ENCODE measurements at regions not wholly inside any gene's neighbourhood (a gene's known extent, or its start where the extent isn't known, plus 50 kb on each side); places are given as distances from the start of the nearest gene placed in this dataset.
"Not testable (repeated sequence)": the region's sequence is repeated elsewhere in the genome, so short reads cannot be mapped to it uniquely, and the experiment has no call there.

DNA sequence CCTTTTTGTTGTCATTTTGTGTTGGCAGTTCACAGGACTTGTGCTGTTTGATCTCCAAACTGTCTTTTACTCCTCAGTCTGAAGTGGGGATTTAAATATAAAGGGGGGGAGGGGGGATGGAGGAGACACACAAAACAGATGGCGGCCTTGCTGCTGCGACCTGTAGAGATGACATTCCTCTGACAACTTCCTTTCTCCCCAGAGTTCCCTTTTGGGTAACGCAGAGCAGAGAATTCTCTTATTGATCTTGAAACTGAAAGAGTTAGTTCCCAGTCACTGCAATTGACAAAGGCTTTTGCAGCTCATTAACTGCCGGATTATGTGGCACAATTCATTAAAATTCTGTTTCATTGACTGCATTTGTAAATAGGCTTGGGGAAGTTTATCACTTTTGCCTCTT is 279.3 kb downstream of the TSN start:
- H3K36me3 ChIP-seq (ENCODE audit: control insufficient read depth, insufficient read depth, low read length, severe bottlenecking): no peaks in the 10 kb centered on the region
- H3K4me3 ChIP-seq (ENCODE audit: low read length): no peak overlapping the region
- no peak overlapping the region for H3K9ac ChIP-seq (ENCODE audit: low read length)
- H3K4me1 ChIP-seq (ENCODE audit: control insufficient read depth, insufficient read depth, low read length): no peaks in the 10 kb centered on the region
- no peaks in the 10 kb centered on the region for H3K9me3 ChIP-seq (ENCODE audit: control insufficient read depth, low read length)
- no peak for DNase-seq (ENCODE audit: low read depth)
- peaks cover 4% of the 10 kb centered on the region for H3K27me3 ChIP-seq (replicated peaks; ENCODE audit: control insufficient read depth, insufficient read depth, low read length)

DNA sequence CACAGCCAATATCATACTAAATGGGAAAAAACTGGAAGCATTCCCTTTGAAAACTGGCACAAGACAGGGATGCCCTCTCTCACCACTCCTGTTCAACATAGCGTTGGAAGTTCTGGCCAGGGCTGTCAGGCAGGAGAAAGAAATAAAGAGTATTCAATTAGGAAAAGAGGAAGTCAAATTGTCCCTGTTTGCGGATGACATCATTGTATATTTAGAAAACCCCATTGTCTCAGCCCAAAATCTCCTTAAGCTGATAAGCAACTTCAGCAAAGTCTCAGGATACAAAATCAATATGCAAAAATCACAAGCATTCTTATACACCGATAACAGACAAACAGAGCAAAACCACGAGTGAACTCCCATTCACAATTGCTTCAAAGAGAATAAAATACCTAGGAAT is 283.4 kb downstream of the TSN start:
- not testable (repeated sequence) for H3K4me3 ChIP-seq (ENCODE audit: low read length); H3K9me3 ChIP-seq (ENCODE audit: control insufficient read depth, low read length); H3K27me3 ChIP-seq (replicated peaks; ENCODE audit: control insufficient read depth, insufficient read depth, low read length); DNase-seq (ENCODE audit: low read depth); H3K4me1 ChIP-seq (ENCODE audit: control insufficient read depth, insufficient read depth, low read length); H3K36me3 ChIP-seq (ENCODE audit: control insufficient read depth, insufficient read depth, low read length, severe bottlenecking); H3K9ac ChIP-seq (ENCODE audit: low read length)

DNA sequence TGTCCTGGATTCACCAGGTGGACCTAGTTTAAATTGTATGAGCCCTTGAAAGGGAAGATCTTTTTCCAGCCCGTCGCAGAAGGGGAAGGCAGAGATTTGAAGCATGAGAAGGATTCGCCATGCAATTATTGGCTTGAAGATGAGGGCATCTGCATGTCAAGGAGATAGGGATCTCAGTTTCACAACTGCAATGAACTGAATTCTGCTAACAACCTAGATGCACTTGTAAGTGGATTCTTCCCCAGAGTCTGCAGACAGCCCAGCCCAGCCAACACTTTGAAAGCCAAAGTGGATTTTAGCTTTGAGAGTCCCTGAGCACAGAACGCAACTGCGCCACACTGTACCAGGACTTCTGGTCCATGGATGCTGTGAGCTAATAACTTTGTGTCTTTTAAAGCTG is 286.0 kb downstream of the TSN start:
- no peak overlapping the region for H3K9ac ChIP-seq (ENCODE audit: low read length)
- no peaks in the 10 kb centered on the region for H3K27me3 ChIP-seq (replicated peaks; ENCODE audit: control insufficient read depth, insufficient read depth, low read length)
- H3K4me1 ChIP-seq (ENCODE audit: control insufficient read depth, insufficient read depth, low read length): no peaks in the 10 kb centered on the region
- H3K36me3 ChIP-seq (ENCODE audit: control insufficient read depth, insufficient read depth, low read length, severe bottlenecking): no peaks in the 10 kb centered on the region
- no peak for DNase-seq (ENCODE audit: low read depth)
- no peak overlapping the region for H3K4me3 ChIP-seq (ENCODE audit: low read length)
- H3K9me3 ChIP-seq (ENCODE audit: control insufficient read depth, low read length): no peaks in the 10 kb centered on the region

- not testable (repeated sequence) for H3K4me3 ChIP-seq (ENCODE audit: low read length); H3K9me3 ChIP-seq (ENCODE audit: control insufficient read depth, low read length); DNase-seq (ENCODE audit: low read depth); H3K9ac ChIP-seq (ENCODE audit: low read length); H3K36me3 ChIP-seq (ENCODE audit: control insufficient read depth, insufficient read depth, low read length, severe bottlenecking); H3K27me3 ChIP-seq (replicated peaks; ENCODE audit: control insufficient read depth, insufficient read depth, low read length); H3K4me1 ChIP-seq (ENCODE audit: control insufficient read depth, insufficient read depth, low read length)
Observed at GRCh38 chr2:122051659-122052058, 296.2 kb downstream of the TSN start.

DNA sequence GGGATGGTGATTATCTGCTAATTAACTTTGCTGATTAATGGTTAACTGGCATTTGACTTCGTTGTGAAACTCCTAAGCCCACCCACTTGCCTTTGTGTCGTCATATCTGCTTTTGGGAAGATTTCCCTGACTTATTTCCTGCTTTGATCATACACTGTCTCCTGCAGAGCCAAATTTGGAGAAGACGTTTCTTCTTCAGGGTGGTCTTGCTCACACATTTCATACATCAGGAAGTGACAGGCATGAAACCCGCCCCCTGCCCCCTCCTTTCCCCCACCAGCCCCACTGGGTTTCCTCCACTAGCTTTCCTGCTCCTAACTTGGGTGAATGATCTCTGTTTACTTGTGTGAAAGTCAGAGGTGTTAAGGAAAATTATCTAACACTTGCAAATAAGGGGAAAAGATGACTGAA is 300.1 kb downstream of the TSN start:
- no peaks in the 10 kb centered on the region for H3K4me1 ChIP-seq (ENCODE audit: control insufficient read depth, insufficient read depth, low read length)
- no peak overlapping the region for H3K4me3 ChIP-seq (ENCODE audit: low read length)
- no peaks in the 10 kb centered on the region for H3K9me3 ChIP-seq (ENCODE audit: control insufficient read depth, low read length)
- no peak for DNase-seq (ENCODE audit: low read depth)
- H3K36me3 ChIP-seq (ENCODE audit: control insufficient read depth, insufficient read depth, low read length, severe bottlenecking): no peaks in the 10 kb centered on the region
- no peak overlapping the region for H3K9ac ChIP-seq (ENCODE audit: low read length)
- H3K27me3 ChIP-seq (replicated peaks; ENCODE audit: control insufficient read depth, insufficient read depth, low read length): no peaks in the 10 kb centered on the region

- H3K27me3 ChIP-seq (replicated peaks; ENCODE audit: control insufficient read depth, insufficient read depth, low read length): peaks cover 3% of the 10 kb centered on the region
- no peaks in the 10 kb centered on the region for H3K9me3 ChIP-seq (ENCODE audit: control insufficient read depth, low read length)
- DNase-seq (ENCODE audit: low read depth): no peak
- H3K4me3 ChIP-seq (ENCODE audit: low read length): no peak overlapping the region
- H3K4me1 ChIP-seq (ENCODE audit: control insufficient read depth, insufficient read depth, low read length): no peaks in the 10 kb centered on the region
- H3K36me3 ChIP-seq (ENCODE audit: control insufficient read depth, insufficient read depth, low read length, severe bottlenecking): no peaks in the 10 kb centered on the region
- H3K9ac ChIP-seq (ENCODE audit: low read length): no peak overlapping the region
Observed at GRCh38 chr2:122056853-122057252, 301.4 kb downstream of the TSN start.

GRCh38 chr2:122061206-122061605 is 305.8 kb downstream of the TSN start:
- Histone ChIP-seq H3K36me3 (ENCODE audit: control insufficient read depth, insufficient read depth, low read length, severe bottlenecking) (no peaks in the 10 kb centered on the region), H3K9me3 (ENCODE audit: control insufficient read depth, low read length) (no peaks in the 10 kb centered on the region), H3K9ac (ENCODE audit: low read length) (no peak overlapping the region), H3K4me1 (ENCODE audit: control insufficient read depth, insufficient read depth, low read length) (no peaks in the 10 kb centered on the region), H3K4me3 (ENCODE audit: low read length) (no peak overlapping the region), H3K27me3 (replicated peaks; ENCODE audit: control insufficient read depth, insufficient read depth, low read length) (peaks cover 4% of the 10 kb centered on the region)
- no peak for DNase-seq (ENCODE audit: low read depth)

GRCh38 chr2:122061831-122062230 is 306.4 kb downstream of the TSN start:
- Histone ChIP-seq H3K9me3 (ENCODE audit: control insufficient read depth, low read length) (no peaks in the 10 kb centered on the region), H3K4me1 (ENCODE audit: control insufficient read depth, insufficient read depth, low read length) (no peaks in the 10 kb centered on the region), H3K4me3 (ENCODE audit: low read length) (no peak overlapping the region), H3K27me3 (replicated peaks; ENCODE audit: control insufficient read depth, insufficient read depth, low read length) (peaks cover 4% of the 10 kb centered on the region), H3K9ac (ENCODE audit: low read length) (no peak overlapping the region), H3K36me3 (ENCODE audit: control insufficient read depth, insufficient read depth, low read length, severe bottlenecking) (no peaks in the 10 kb centered on the region)
- DNase-seq (ENCODE audit: low read depth): no peak

- Histone ChIP-seq H3K4me1 (ENCODE audit: control insufficient read depth, insufficient read depth, low read length) (no peaks in the 10 kb centered on the region), H3K9me3 (ENCODE audit: control insufficient read depth, low read length) (no peaks in the 10 kb centered on the region), H3K27me3 (replicated peaks; ENCODE audit: control insufficient read depth, insufficient read depth, low read length) (peaks cover 4% of the 10 kb centered on the region), H3K4me3 (ENCODE audit: low read length) (no peak overlapping the region), H3K36me3 (ENCODE audit: control insufficient read depth, insufficient read depth, low read length, severe bottlenecking) (no peaks in the 10 kb centered on the region), H3K9ac (ENCODE audit: low read length) (no peak overlapping the region)
- no peak for DNase-seq (ENCODE audit: low read depth)
Observed at GRCh38 chr2:122062506-122062905, 307.1 kb downstream of the TSN start.

GRCh38 chr2:122063716-122064115 is 308.3 kb downstream of the TSN start:
- no peak overlapping the region for H3K9ac ChIP-seq (ENCODE audit: low read length)
- H3K4me1 ChIP-seq (ENCODE audit: control insufficient read depth, insufficient read depth, low read length): no peaks in the 10 kb centered on the region
- no peak overlapping the region for H3K4me3 ChIP-seq (ENCODE audit: low read length)
- DNase-seq (ENCODE audit: low read depth): no peak
- H3K9me3 ChIP-seq (ENCODE audit: control insufficient read depth, low read length): no peaks in the 10 kb centered on the region
- peaks cover 4% of the 10 kb centered on the region for H3K27me3 ChIP-seq (replicated peaks; ENCODE audit: control insufficient read depth, insufficient read depth, low read length)
- H3K36me3 ChIP-seq (ENCODE audit: control insufficient read depth, insufficient read depth, low read length, severe bottlenecking): no peaks in the 10 kb centered on the region

DNA sequence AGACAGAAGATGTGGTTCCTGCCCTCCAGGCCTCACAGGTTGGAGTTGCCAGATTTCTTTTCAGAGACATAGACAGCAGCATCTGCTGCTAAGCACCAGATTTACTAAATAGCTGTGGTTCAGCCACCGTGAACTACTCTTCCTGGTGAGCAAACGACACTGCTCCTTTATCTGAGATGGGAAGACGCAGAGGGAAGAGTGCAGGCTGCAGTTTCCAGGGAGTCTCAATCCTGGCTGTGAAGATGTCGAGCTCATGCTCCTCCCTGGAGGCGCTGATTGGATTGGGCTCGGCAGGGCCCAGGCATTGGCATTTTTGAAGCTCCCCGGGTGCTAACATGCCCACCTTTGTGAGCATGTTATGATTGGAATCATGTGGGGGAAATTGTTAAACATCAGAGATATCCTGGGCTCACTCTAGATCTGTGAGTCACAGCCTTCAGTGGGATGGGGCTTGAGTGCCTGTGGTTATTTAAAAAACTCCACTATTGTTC is 314.8 kb downstream of the TSN start:
- Histone ChIP-seq H3K4me1 (ENCODE audit: control insufficient read depth, insufficient read depth, low read length) (no peaks in the 10 kb centered on the region), H3K9ac (ENCODE audit: low read length) (no peak overlapping the region), H3K27me3 (replicated peaks; ENCODE audit: control insufficient read depth, insufficient read depth, low read length) (peaks cover 7% of the 10 kb centered on the region), H3K4me3 (ENCODE audit: low read length) (no peak overlapping the region), H3K9me3 (ENCODE audit: control insufficient read depth, low read length) (no peaks in the 10 kb centered on the region), H3K36me3 (ENCODE audit: control insufficient read depth, insufficient read depth, low read length, severe bottlenecking) (no peaks in the 10 kb centered on the region)
- DNase-seq (ENCODE audit: low read depth): no peak

GRCh38 chr2:122072666-122073065 is 317.2 kb downstream of the TSN start:
- Histone ChIP-seq H3K4me3 (ENCODE audit: low read length) (no peak overlapping the region), H3K4me1 (ENCODE audit: control insufficient read depth, insufficient read depth, low read length) (no peaks in the 10 kb centered on the region), H3K36me3 (ENCODE audit: control insufficient read depth, insufficient read depth, low read length, severe bottlenecking) (no peaks in the 10 kb centered on the region), H3K27me3 (replicated peaks; ENCODE audit: control insufficient read depth, insufficient read depth, low read length) (peaks cover 7% of the 10 kb centered on the region), H3K9ac (ENCODE audit: low read length) (no peak overlapping the region), H3K9me3 (ENCODE audit: control insufficient read depth, low read length) (no peaks in the 10 kb centered on the region)
- no peak for DNase-seq (ENCODE audit: low read depth)
